ENCODE measurements at regions not wholly inside any gene's neighbourhood (a gene's known extent, or its start where the extent isn't known, plus 50 kb on each side); places are given as distances from the start of the nearest gene placed in this dataset.

DNA sequence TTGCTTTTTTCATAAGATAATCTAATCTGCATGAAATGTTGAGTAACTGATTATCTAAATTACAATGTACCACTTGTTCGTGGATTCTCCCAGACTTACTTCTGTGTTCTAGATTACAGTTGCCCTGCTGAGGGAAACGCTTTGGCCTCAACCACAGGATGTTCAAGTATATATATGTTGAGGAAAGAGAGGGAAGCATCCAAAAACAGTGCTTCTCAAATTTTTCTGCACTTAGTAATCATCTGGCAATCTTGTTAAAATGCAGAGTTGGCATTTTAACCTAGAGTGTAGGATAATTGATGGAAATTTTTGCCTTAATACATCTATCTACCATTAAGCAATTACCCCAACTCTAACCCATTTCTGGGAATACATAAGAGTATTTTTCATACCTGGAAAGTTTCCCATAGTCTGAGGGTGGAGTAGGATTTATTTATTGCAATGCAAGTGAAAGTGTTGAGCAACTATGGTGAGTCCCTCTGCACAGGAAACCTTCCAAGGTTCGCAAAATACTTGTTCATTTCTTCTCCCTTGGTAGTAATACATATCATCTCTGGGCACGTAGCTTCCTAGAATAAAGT, 59.6 kb upstream of the C1GALT1 start:
- no peak for DNase-seq

DNA sequence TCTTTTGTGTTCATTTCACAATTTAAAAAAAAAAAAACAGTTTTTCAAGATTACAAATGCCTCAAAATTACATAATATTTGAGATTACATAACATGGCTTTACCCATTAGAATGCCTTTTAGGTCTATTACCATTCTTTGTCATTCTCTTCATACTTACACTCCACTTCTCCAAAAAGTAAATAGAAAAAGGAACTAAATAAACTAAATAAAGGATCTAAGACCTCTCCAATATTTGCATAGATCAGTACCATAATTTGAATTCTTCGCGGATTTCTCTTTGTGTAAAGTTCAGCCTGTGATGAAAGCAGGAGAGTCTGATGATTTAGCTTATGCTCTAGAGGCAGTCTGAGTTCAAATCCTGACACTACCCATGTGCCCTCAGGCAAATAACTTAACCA, 56.4 kb upstream of the C1GALT1 start:
- DNase-seq, result no peak

DNA sequence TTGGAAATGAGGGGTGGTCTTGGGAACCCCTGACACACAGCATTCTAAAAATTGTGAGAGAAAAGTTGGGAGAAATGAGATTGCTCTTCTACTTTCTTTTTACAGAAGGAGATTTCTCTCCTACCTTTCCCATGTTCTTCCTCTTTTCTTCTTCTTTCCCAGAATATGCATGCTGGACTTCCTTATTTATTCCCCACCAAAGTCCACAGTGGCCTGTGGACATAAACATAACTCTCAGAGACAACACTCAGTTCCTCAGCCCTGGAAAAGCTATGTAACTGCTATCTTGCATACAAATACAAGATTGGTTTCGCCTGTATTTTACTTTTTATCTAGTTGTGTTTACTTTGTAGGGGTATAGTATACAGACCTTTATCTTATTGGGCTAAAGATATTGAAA, 54.6 kb upstream of the C1GALT1 start:
- no peak for DNase-seq

DNA sequence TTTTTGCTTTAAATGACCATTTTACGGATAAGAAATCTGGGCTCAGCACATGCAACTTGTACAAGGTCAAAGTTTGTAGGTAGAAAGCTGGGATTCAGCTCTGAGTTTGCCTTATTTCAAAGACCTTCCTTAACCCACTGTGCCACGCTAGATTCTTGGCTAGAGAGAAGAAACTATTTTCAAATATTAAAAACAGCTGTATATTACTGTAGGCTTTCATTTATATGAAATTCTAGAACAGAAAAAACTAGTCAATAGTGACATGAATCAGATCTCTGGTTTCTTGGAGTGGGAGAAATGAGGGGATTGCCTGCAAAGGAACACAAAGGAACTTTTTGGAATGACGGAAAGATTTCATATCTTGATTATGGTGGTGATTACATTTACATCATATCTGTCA, 53.0 kb upstream of the C1GALT1 start:
- DNase-seq, result no peak

DNA sequence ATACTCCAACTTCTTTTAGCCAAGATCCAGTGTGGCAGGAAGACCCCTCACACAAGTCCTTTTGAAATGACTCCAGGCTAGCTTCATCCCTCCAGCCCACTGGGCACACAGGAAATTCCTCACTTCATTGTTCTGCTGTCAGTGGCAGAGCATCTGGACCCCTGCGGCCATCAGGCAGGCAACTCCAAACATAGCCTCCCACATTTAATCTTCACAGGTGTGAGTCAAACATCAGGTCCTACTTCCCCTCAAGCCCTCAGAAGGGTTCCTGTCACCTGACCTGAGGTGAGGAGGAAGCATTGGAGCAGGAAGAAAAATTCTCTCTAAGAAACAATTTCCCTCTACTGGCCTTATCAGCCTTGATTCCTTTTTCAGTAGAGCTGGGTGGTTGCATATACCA, 51.1 kb upstream of the C1GALT1 start:
- DNase-seq, result no peak

Data from KG1 (cell line).